GM12878 (cell line): ENCODE measurements at regions not wholly inside any gene's neighbourhood (a gene's known extent, or its start where the extent isn't known, plus 50 kb on each side); places are given as distances from the start of the nearest gene placed in this dataset.

Experiments used
- ATAC-seq: fragments of 200-7000 bp; cut with Tn5 transposase; 3 replicates; pipeline ENCODE4 v1.9.1; 2020; ENCODE audit warnings: mild to moderate bottlenecking, moderate library complexity
- BruUV-seq: library from RNA; stranded (reverse); fragments of 400-500 nt; replicated peaks from 2 replicates; lab custom pipeline; 2021; lab: Mats Ljungman, UMichigan
- CTCF ChIA-PET: fragments of 300-600 bp; sonication (Branson Sonifier 250); formaldehyde crosslinking; extraction: SDS; loops from one replicate; lab custom pipeline; 2021; ENCODE audit warnings: inconsistent platforms; lab: Yijun Ruan, JAX
- POLR2A ChIA-PET: fragments of 350-600 bp; formaldehyde crosslinking; extraction: SDS; loops from one replicate; lab custom pipeline; 2021; ENCODE audit warnings: inconsistent platforms; lab: Charles Lee
- RAD21 ChIA-PET: fragments of 300-600 bp; sonication (Branson Sonifier 250); formaldehyde crosslinking; loops from one replicate; lab custom pipeline; 2023; ENCODE audit warnings: antibody characterized with exemption; ENCODE audit not compliant: unreplicated experiment; lab: Charles Lee
- SMC1A ChIA-PET: fragments of 300-600 bp; sonication (Branson Sonifier 250); formaldehyde crosslinking; loops from one replicate; lab custom pipeline; 2023; ENCODE audit not compliant: unreplicated experiment, uncharacterized antibody; lab: Charles Lee
- DNase-seq: peaks from one replicate; pipeline ENCODE4 v3.0.0-alpha.2; 2011; ENCODE audit warnings: low read depth, low spot score
- FAIRE-seq: peaks from 3 replicates; lab custom pipeline; 2011; peaks lifted over from hg19 to GRCh38; lab: Jason Lieb, UNC
- H2AFZ ChIP-seq: 2 replicates; pipeline ENCODE4 v1.6.0; 2011; ENCODE audit warnings: low read depth, low read length, control low read depth; ENCODE audit not compliant: control insufficient read depth
- H3K27ac ChIP-seq: 2 replicates; pipeline ENCODE4 v1.5.1; 2011; ENCODE audit warnings: control low read depth; ENCODE audit not compliant: control insufficient read depth, insufficient read depth
- H3K27me3 ChIP-seq, 2 experiments: replicated peaks in 1 of 2; 2 replicates each; pipeline versions ENCODE4 v1.6.0 to v1.6.1; 2011; ENCODE audit warnings: low read length in 1 of 2; ENCODE audit not compliant: control insufficient read depth in 2 of 2, insufficient read depth in 2 of 2
- H3K36me3 ChIP-seq, 2 experiments: 2 replicates each; pipeline ENCODE4 v1.5.1; 2011; ENCODE audit warnings: low read length in 1 of 2; ENCODE audit not compliant: control insufficient read depth in 2 of 2, insufficient read depth in 2 of 2
- H3K4me1 ChIP-seq: 2 replicates; pipeline ENCODE4 v1.6.1; 2011; ENCODE audit warnings: mild to moderate bottlenecking, low read length, moderate library complexity, mixed read lengths; ENCODE audit not compliant: control insufficient read depth, insufficient read depth
- H3K4me2 ChIP-seq: 2 replicates; pipeline ENCODE4 v1.6.0; 2011; ENCODE audit warnings: control low read depth; ENCODE audit not compliant: control insufficient read depth, insufficient read depth
- H3K4me3 ChIP-seq: fragments of 200-600 bp; sonication (generic); 2 replicates; pipeline ENCODE4 v1.5.1; 2016
- H3K79me2 ChIP-seq: 2 replicates; pipeline ENCODE4 v1.6.0; 2011; ENCODE audit warnings: low read length; ENCODE audit not compliant: control insufficient read depth, insufficient read depth
- H3K9ac ChIP-seq: 2 replicates; pipeline ENCODE4 v1.8.0; 2011; ENCODE audit warnings: low read length, control low read depth, mixed read lengths; ENCODE audit not compliant: control insufficient read depth, insufficient read depth
- H3K9me3 ChIP-seq: replicated peaks from 3 replicates; pipeline ENCODE4 v1.5.1; 2011; ENCODE audit warnings: mild to moderate bottlenecking, low read length; ENCODE audit not compliant: control insufficient read depth, insufficient read depth
- H4K20me1 ChIP-seq: 2 replicates; pipeline ENCODE4 v1.6.0; 2011; ENCODE audit not compliant: control insufficient read depth, insufficient read depth
- BACH1 ChIP-seq: fragments of 450-650 bp; IDR thresholded peaks from 2 replicates; pipeline ENCODE4 v1.6.1; 2017; ENCODE audit warnings: mild to moderate bottlenecking, borderline replicate concordance
- GATAD2B ChIP-seq: fragments of 450-650 bp; conservative IDR thresholded peaks from 2 replicates; pipeline ENCODE4 v1.6.1; 2017; ENCODE audit warnings: low read depth, mild to moderate bottlenecking, moderate library complexity
- NFYA ChIP-seq: IDR thresholded peaks from 2 replicates; pipeline ENCODE4 v1.6.1; 2011; ENCODE audit warnings: low read depth, mild to moderate bottlenecking, low read length, improper control_type of control experiment, borderline replicate concordance
- RCOR1 ChIP-seq: conservative IDR thresholded peaks from 2 replicates; pipeline ENCODE4 v1.6.1; 2012; ENCODE audit warnings: low read depth, low read length, improper control_type of control experiment
- SPI1 ChIP-seq: IDR thresholded peaks from 2 replicates; pipeline ENCODE4 v1.6.1; 2011; ENCODE audit warnings: low read depth, mild to moderate bottlenecking, low read length, moderate library complexity, borderline replicate concordance; ENCODE audit not compliant: insufficient read depth
- YY1 ChIP-seq: IDR thresholded peaks from 2 replicates; pipeline ENCODE4 v1.6.1; 2011; ENCODE audit warnings: low read depth, mild to moderate bottlenecking, low read length
- ZBTB40 ChIP-seq: fragments of 450-650 bp; IDR thresholded peaks from 2 replicates; pipeline ENCODE4 v1.6.1; 2016; ENCODE audit warnings: mild to moderate bottlenecking, moderate library complexity, borderline replicate concordance
- WGBS: methylation state at CpG from one replicate; pipeline ENCODE4 v1.1.6; 2016; ENCODE audit warnings: low lambda C conversion rate; ENCODE audit not compliant: insufficient replicate concordance, insufficient coverage; ENCODE audit errors: missing lambda C conversion rate; 5-methylcytosine and 5-hydroxymethylcytosine counted together
- in situ Hi-C: fragments of 300-500 bp; cut with MboI; formaldehyde crosslinking; loops from 9 replicates; pipeline ENCODE4 v1.14.3; 2018; ENCODE audit warnings: mixed read lengths
- intact Hi-C: fragments of 100-400 bp; cut with micrococcal nuclease; formaldehyde crosslinking; loops from one replicate; pipeline ENCODE4 v1.14.2; 2022; ENCODE audit not compliant: unreplicated experiment

GRCh38 chr3:35883929-35884328 lies 244.6 kb downstream of the ARPP21 start:
- BruUV-seq, result no TSS peak
- no peak overlapping the region for H3K9ac ChIP-seq
- no peaks in the 10 kb centered on the region for H3K4me1 ChIP-seq
- ChIA-PET RAD21 (no interaction called here), POLR2A (interaction anchor here (0.5 kb wide), 1 partner anchor 10 kb away, joined by 4 read pairs; no protein-coding TSS in a partner anchor), CTCF (no interaction called here), SMC1A (no interaction called here)
- H3K4me2 ChIP-seq, result no peak overlapping the region
- in situ Hi-C loops, result no loop called here
- no peaks in the 10 kb centered on the region for H3K27me3 ChIP-seq
- H3K79me2 ChIP-seq, result no peaks in the 10 kb centered on the region
- no peaks in the 10 kb centered on the region for H4K20me1 ChIP-seq
- no peaks in the 10 kb centered on the region; the same call in 2 of the 3 replicates for H3K9me3 ChIP-seq
- H3K27ac ChIP-seq, result no peak overlapping the region
- H2AFZ ChIP-seq, result no peak overlapping the region
- intact Hi-C loops, result no loop called here
- TF ChIP-seq SPI1 (no peak), ZBTB40 (no peak), YY1 (no peak), GATAD2B (no peak), RCOR1 (no peak), BACH1 (no peak), NFYA (no peak)
- ATAC-seq (no peak), FAIRE-seq (no peak), DNase-seq (no peak)
- H3K36me3 ChIP-seq, result no peaks in the 10 kb centered on the region
- no peak overlapping the region for H3K4me3 ChIP-seq
- 0% methylated on average over 1 of the region's 1 CpG for WGBS
